ENCODE measurements at regions not wholly inside any gene's neighbourhood (a gene's known extent, or its start where the extent isn't known, plus 50 kb on each side); places are given as distances from the start of the nearest gene placed in this dataset.

DNA sequence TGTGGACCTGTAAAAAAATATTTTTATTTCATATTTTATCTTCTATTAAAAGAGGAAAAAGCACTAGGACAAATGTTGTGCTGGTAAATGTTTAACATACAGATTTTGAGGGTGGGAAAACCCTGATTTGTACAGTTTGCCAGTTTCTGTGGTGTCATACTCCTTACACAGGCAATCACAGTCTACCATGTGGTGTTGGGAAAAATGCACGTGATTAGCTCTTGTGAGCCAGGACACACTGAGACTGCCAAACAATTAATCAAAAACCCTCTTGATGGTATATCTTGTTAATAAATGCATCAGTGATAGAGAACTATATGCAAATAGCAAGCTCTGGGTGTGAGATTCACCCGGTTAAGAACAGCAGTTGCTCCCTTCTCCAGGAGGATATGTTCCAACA is 136.5 kb upstream of the ZC3H11B start (continued):
- no peak for TF ChIP-seq TCF3 (IDR thresholded peaks at IDR 0.05; ENCODE audit: borderline replicate concordance, insufficient read depth, low read depth, low read length)
- no peak for TF ChIP-seq TAF1 (IDR thresholded peaks at IDR 0.05; ENCODE audit: borderline replicate concordance, low read depth, low read length)

DNA sequence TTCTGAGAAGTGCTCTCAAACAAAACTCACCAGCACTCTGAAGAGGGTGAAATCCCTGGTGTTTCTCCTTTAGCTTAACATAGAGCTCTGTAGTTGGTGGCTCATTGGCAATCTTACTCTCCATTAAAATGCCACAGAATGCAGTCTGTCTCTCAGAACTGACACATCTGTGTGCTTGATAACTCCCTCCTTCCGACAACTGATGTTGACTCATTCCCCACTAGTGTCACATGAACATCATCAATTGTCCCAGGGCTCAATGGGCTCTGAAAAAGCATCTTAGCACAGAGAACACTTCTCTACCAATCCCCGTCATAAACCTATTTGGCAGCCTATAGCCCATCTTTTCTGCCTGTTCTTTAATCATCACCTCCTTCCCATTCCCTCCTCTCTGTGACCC is 133.2 kb upstream of the ZC3H11B start:
- Histone ChIP-seq H3K9me3 (replicated peaks; ENCODE audit: control insufficient read depth, insufficient read depth, low read length) (no peaks in the 10 kb centered on the region), H3K4me1 (ENCODE audit: control insufficient read depth, insufficient read depth, low read length) (no peaks in the 10 kb centered on the region), H3K36me3 (ENCODE audit: control insufficient read depth in 2 of 2, insufficient read depth in 2 of 2, low read length in 1 of 2) (no peaks in the 10 kb centered on the region), H4K20me1 (ENCODE audit: control insufficient read depth, insufficient read depth) (no peaks in the 10 kb centered on the region), H3K9ac (ENCODE audit: control insufficient read depth, insufficient read depth, low read length) (no peak overlapping the region), H3K4me2 (ENCODE audit: control insufficient read depth, insufficient read depth) (no peak overlapping the region), H2AFZ (ENCODE audit: control insufficient read depth, low read depth, low read length) (no peak overlapping the region), H3K27me3 (replicated peaks in 1 of 2; ENCODE audit: control insufficient read depth in 2 of 2, insufficient read depth in 2 of 2, low read length in 1 of 2) (no peaks in the 10 kb centered on the region), H3K4me3 (no peak overlapping the region), H3K79me2 (ENCODE audit: control insufficient read depth, insufficient read depth, low read length) (no peaks in the 10 kb centered on the region), H3K27ac (ENCODE audit: control insufficient read depth, insufficient read depth) (no peak overlapping the region)
- SMC1A ChIA-PET (ENCODE audit: uncharacterized antibody, unreplicated experiment): no interaction called here
- FAIRE-seq (no peak), ATAC-seq (no peak), DNase-seq (ENCODE audit: low read depth, low spot score) (no peak)
- BruUV-seq (replicated peaks): no TSS peak
- CTCF ChIA-PET: no interaction called here
- WGBS (ENCODE audit: insufficient coverage, insufficient replicate concordance, low lambda C conversion rate, missing lambda C conversion rate): 23% methylated on average over 2 of the region's 2 CpGs
- intact Hi-C loops (cut with micrococcal nuclease; ENCODE audit: unreplicated experiment): no loop called here
- POLR2A ChIA-PET: no interaction called here
- in situ Hi-C loops (cut with MboI): no loop called here
- RAD21 ChIA-PET (ENCODE audit: unreplicated experiment): no interaction called here
- TF ChIP-seq NFYA (IDR thresholded peaks at IDR 0.05; ENCODE audit: borderline replicate concordance, low read depth, low read length): no peak
- TF ChIP-seq BACH1 (IDR thresholded peaks at IDR 0.05; ENCODE audit: borderline replicate concordance): no peak
- no peak for TF ChIP-seq BHLHE40 (IDR thresholded peaks at IDR 0.05; ENCODE audit: borderline replicate concordance in 1 of 2, low read depth in 2 of 2, low read length in 1 of 2)
- TF ChIP-seq POU2F2 (IDR thresholded peaks at IDR 0.05; ENCODE audit: borderline replicate concordance, low read depth, low read length): no peak
- TF ChIP-seq, protein P1, sequence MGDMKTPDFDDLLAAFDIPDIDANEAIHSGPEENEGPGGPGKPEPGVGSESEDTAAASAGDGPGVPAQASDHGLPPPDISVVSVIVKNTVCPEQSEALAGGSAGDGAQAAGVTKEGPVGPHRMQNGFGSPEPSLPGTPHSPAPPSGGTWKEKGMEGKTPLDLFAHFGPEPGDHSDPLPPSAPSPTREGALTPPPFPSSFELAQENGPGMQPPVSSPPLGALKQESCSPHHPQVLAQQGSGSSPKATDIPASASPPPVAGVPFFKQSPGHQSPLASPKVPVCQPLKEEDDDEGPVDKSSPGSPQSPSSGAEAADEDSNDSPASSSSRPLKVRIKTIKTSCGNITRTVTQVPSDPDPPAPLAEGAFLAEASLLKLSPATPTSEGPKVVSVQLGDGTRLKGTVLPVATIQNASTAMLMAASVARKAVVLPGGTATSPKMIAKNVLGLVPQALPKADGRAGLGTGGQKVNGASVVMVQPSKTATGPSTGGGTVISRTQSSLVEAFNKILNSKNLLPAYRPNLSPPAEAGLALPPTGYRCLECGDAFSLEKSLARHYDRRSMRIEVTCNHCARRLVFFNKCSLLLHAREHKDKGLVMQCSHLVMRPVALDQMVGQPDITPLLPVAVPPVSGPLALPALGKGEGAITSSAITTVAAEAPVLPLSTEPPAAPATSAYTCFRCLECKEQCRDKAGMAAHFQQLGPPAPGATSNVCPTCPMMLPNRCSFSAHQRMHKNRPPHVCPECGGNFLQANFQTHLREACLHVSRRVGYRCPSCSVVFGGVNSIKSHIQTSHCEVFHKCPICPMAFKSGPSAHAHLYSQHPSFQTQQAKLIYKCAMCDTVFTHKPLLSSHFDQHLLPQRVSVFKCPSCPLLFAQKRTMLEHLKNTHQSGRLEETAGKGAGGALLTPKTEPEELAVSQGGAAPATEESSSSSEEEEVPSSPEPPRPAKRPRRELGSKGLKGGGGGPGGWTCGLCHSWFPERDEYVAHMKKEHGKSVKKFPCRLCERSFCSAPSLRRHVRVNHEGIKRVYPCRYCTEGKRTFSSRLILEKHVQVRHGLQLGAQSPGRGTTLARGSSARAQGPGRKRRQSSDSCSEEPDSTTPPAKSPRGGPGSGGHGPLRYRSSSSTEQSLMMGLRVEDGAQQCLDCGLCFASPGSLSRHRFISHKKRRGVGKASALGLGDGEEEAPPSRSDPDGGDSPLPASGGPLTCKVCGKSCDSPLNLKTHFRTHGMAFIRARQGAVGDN (IDR thresholded peaks at IDR 0.05): no peak
- TF ChIP-seq FOS (IDR thresholded peaks at IDR 0.05; ENCODE audit: borderline replicate concordance, extremely low read depth, insufficient read length): no peak
- TF ChIP-seq, protein P2, sequence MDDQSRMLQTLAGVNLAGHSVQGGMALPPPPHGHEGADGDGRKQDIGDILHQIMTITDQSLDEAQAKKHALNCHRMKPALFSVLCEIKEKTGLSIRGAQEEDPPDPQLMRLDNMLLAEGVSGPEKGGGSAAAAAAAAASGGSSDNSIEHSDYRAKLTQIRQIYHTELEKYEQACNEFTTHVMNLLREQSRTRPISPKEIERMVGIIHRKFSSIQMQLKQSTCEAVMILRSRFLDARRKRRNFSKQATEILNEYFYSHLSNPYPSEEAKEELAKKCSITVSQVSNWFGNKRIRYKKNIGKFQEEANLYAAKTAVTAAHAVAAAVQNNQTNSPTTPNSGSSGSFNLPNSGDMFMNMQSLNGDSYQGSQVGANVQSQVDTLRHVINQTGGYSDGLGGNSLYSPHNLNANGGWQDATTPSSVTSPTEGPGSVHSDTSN (IDR thresholded peaks at IDR 0.05; ENCODE audit: insufficient replicate concordance, low read depth, low read length): no peak
- no peak for TF ChIP-seq PAX8 (IDR thresholded peaks at IDR 0.05)
- TF ChIP-seq, protein P3, sequence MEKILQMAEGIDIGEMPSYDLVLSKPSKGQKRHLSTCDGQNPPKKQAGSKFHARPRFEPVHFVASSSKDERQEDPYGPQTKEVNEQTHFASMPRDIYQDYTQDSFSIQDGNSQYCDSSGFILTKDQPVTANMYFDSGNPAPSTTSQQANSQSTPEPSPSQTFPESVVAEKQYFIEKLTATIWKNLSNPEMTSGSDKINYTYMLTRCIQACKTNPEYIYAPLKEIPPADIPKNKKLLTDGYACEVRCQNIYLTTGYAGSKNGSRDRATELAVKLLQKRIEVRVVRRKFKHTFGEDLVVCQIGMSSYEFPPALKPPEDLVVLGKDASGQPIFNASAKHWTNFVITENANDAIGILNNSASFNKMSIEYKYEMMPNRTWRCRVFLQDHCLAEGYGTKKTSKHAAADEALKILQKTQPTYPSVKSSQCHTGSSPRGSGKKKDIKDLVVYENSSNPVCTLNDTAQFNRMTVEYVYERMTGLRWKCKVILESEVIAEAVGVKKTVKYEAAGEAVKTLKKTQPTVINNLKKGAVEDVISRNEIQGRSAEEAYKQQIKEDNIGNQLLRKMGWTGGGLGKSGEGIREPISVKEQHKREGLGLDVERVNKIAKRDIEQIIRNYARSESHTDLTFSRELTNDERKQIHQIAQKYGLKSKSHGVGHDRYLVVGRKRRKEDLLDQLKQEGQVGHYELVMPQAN (conservative IDR thresholded peaks at IDR 0.05): no peak
- TF ChIP-seq, protein P4, sequence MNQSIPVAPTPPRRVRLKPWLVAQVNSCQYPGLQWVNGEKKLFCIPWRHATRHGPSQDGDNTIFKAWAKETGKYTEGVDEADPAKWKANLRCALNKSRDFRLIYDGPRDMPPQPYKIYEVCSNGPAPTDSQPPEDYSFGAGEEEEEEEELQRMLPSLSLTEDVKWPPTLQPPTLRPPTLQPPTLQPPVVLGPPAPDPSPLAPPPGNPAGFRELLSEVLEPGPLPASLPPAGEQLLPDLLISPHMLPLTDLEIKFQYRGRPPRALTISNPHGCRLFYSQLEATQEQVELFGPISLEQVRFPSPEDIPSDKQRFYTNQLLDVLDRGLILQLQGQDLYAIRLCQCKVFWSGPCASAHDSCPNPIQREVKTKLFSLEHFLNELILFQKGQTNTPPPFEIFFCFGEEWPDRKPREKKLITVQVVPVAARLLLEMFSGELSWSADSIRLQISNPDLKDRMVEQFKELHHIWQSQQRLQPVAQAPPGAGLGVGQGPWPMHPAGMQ (IDR thresholded peaks at IDR 0.05; ENCODE audit: borderline replicate concordance): no peak
- TF ChIP-seq LARP7 (IDR thresholded peaks at IDR 0.05): no peak
- no peak for TF ChIP-seq MTA2 (IDR thresholded peaks at IDR 0.05; ENCODE audit: low read depth)
- TF ChIP-seq MEF2B (IDR thresholded peaks at IDR 0.05; ENCODE audit: partially characterized antibody, poor library complexity, severe bottlenecking): no peak

Data from GM12878 (cell line).